ENCODE measurements at regions not wholly inside any gene's neighbourhood (a gene's known extent, or its start where the extent isn't known, plus 50 kb on each side); places are given as distances from the start of the nearest gene placed in this dataset.

DNA sequence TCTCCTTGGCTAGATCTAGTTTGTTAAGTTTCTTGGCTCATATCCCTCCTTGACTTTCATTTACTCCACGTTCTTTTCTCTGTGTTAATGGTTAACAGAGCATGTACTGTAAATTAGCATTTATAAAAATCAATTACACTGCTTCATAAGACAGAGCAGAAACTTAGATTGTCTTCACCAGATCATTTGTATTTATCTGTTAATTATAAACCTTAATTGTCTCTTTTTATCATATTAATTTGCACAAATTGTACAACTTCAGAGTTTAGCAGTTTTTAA lies 221.2 kb upstream of the EGLN3 start:
- Histone ChIP-seq H3K9me3 (no peaks in the 10 kb centered on the region), H3K27ac (no peak overlapping the region), H3K4me2 (no peak overlapping the region), H3K4me3 (no peak overlapping the region), H3K4me1 (no peaks in the 10 kb centered on the region)
- CTCF ChIA-PET, result interaction anchor here (1.3 kb wide), 1 partner anchor 23 kb away, joined by 3 read pairs; no protein-coding TSS in a partner anchor
- ATAC-seq (no peak), DNase-seq (ENCODE audit: low read depth in 1 of 2, low spot score in 1 of 2) (no peak), FAIRE-seq (no peak)
- TF ChIP-seq FOSL2 (IDR thresholded peaks at IDR 0.05), result no peak
- no peak for TF ChIP-seq FOSL2 (CRISPR knock-in tag; IDR thresholded peaks at IDR 0.05)
- TF ChIP-seq ZC3H11A (IDR thresholded peaks at IDR 0.05), result no peak
- no peak for TF ChIP-seq EP300 (IDR thresholded peaks at IDR 0.05)
- TF ChIP-seq GATA3 (IDR thresholded peaks at IDR 0.05; ENCODE audit: borderline replicate concordance), result no peak
- TF ChIP-seq FOXS1 (CRISPR knock-in tag; IDR thresholded peaks at IDR 0.05), result no peak
- TF ChIP-seq EHF (CRISPR knock-in tag; IDR thresholded peaks at IDR 0.05), result no peak
- TF ChIP-seq, protein P1, sequence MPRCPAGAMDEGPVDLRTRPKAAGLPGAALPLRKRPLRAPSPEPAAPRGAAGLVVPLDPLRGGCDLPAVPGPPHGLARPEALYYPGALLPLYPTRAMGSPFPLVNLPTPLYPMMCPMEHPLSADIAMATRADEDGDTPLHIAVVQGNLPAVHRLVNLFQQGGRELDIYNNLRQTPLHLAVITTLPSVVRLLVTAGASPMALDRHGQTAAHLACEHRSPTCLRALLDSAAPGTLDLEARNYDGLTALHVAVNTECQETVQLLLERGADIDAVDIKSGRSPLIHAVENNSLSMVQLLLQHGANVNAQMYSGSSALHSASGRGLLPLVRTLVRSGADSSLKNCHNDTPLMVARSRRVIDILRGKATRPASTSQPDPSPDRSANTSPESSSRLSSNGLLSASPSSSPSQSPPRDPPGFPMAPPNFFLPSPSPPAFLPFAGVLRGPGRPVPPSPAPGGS (IDR thresholded peaks at IDR 0.05), result no peak
- TF ChIP-seq HOXB13 (CRISPR knock-in tag; IDR thresholded peaks at IDR 0.05; ENCODE audit: low read depth), result no peak
- TF ChIP-seq BHLHE40 (IDR thresholded peaks at IDR 0.05; ENCODE audit: low read depth, low read length), result no peak
- TF ChIP-seq RARB (CRISPR knock-in tag; IDR thresholded peaks at IDR 0.05), result no peak
- no peak for TF ChIP-seq POLR2A (IDR thresholded peaks at IDR 0.05; ENCODE audit: low read length)
- TF ChIP-seq, protein P2, sequence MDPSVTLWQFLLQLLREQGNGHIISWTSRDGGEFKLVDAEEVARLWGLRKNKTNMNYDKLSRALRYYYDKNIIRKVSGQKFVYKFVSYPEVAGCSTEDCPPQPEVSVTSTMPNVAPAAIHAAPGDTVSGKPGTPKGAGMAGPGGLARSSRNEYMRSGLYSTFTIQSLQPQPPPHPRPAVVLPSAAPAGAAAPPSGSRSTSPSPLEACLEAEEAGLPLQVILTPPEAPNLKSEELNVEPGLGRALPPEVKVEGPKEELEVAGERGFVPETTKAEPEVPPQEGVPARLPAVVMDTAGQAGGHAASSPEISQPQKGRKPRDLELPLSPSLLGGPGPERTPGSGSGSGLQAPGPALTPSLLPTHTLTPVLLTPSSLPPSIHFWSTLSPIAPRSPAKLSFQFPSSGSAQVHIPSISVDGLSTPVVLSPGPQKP (IDR thresholded peaks at IDR 0.05; ENCODE audit: low read depth, low read length), result no peak
- TF ChIP-seq RNF2 (IDR thresholded peaks at IDR 0.05; ENCODE audit: borderline replicate concordance, low read depth), result no peak
- no peak for TF ChIP-seq NPAS2 (CRISPR knock-in tag; IDR thresholded peaks at IDR 0.05; ENCODE audit: borderline replicate concordance)
- no peak for TF ChIP-seq JUN (IDR thresholded peaks at IDR 0.05)
- no peak for TF ChIP-seq CHD2 (IDR thresholded peaks at IDR 0.05; ENCODE audit: low read length, partially characterized antibody)
- no peak for TF ChIP-seq NR3C1 (IDR thresholded peaks at IDR 0.05)
- TF ChIP-seq CBX8 (IDR thresholded peaks at IDR 0.05), result no peak
- TF ChIP-seq HOXB5 (CRISPR knock-in tag; IDR thresholded peaks at IDR 0.05), result no peak
- WGBS (ENCODE audit: missing lambda C conversion rate), result 16% methylated on average over 1 of the region's 1 CpG
- POLR2A ChIA-PET, result no interaction called here

DNA sequence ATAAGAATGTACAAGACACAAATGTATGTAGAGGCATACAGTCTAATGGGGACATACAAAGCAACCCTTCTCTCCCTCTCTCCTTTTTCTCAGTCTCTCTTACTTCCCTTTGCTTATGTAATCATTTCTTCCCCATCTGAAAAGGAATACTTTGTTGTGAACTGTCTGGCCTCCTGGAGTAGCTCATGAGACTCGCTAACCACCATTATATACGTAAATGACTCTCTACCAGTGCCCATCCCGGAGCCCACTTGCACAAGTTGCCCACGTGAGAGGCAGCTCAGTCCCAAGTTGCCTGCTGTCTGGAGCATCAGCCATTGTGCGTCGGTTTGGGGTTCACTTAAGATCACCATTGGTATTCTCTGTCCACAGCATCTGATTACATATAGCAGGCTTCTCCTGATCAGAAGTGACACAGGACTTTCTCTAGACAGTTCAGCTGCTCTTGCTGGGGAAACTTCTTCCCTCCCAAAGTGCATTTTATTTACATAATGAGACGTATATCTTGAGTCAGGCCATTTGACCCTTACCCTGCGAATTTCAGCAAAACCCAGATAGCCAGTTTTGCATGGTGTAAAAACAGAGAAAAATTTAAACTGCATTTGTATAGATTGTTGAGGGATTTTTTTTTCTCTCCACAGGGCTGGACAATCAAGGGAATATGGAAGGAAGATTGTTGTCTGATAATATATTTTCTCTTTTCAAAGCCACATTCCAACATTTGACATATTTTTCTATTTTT lies 220.7 kb upstream of the EGLN3 start:
- ChIA-PET CTCF (interaction anchor here (1.3 kb wide), 1 partner anchor 23 kb away, joined by 3 read pairs; no protein-coding TSS in a partner anchor), POLR2A (no interaction called here)
- no peaks in the 10 kb centered on the region for H3K4me1 ChIP-seq
- no peak overlapping the region for H3K4me2 ChIP-seq
- no peak overlapping the region for H3K4me3 ChIP-seq
- DNase-seq (ENCODE audit: low read depth in 1 of 2, low spot score in 1 of 2) (no peak), ATAC-seq (no peak), FAIRE-seq (no peak)
- H3K27ac ChIP-seq, result no peak overlapping the region
- TF ChIP-seq NR3C1 (IDR thresholded peaks at IDR 0.05) (no peak), EHF (CRISPR knock-in tag; IDR thresholded peaks at IDR 0.05) (no peak), NFE2L2 (conservative IDR thresholded peaks at IDR 0.05; ENCODE audit: low read length) (no peak), CBX8 (IDR thresholded peaks at IDR 0.05) (no peak), EP300 (IDR thresholded peaks at IDR 0.05) (no peak), ZNF302 (CRISPR knock-in tag; IDR thresholded peaks at IDR 0.05) (no peak)
- TF ChIP-seq, protein P1 (IDR thresholded peaks at IDR 0.05), result no peak
- H3K9me3 ChIP-seq, result no peaks in the 10 kb centered on the region
- 60% methylated on average over 8 of the region's 8 CpGs for WGBS (ENCODE audit: missing lambda C conversion rate)

DNA sequence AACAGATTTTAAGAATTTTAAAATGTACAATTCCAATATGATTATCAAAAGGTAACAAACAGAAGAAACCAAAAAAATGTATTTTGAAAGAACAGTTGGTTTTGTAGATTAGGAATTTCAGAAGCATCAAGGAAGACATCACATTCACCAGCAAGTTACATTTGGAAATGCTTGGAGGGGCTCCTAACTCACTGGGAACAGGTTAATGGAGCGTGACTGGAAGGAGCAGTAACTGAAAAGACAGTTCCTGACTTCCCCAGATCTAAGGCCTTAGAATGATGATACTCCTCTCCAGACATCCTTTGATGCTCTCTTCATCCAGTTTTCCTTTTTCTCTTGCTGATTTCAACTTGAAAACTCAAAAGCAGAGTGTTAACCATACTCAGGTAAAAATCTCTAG lies 220.0 kb upstream of the EGLN3 start:
- no peak for DNase-seq (ENCODE audit: low read depth in 1 of 2, low spot score in 1 of 2)
- Histone ChIP-seq H3K27ac (no peak overlapping the region), H3K9me3 (no peaks in the 10 kb centered on the region), H3K4me1 (no peaks in the 10 kb centered on the region), H3K4me2 (no peak overlapping the region), H3K4me3 (no peak overlapping the region)
- ChIA-PET POLR2A (no interaction called here), CTCF (interaction anchor here (1.5 kb wide), 1 partner anchor 9 kb away, joined by 3 read pairs; no protein-coding TSS in a partner anchor)
- no peak for ATAC-seq
- no peak for FAIRE-seq
- WGBS (ENCODE audit: missing lambda C conversion rate), result 69% methylated on average over 1 of the region's 1 CpG
- no peak for TF ChIP-seq CHD4 (IDR thresholded peaks at IDR 0.05; ENCODE audit: borderline replicate concordance)
- TF ChIP-seq, protein P3, sequence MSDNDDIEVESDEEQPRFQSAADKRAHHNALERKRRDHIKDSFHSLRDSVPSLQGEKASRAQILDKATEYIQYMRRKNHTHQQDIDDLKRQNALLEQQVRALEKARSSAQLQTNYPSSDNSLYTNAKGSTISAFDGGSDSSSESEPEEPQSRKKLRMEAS (IDR thresholded peaks at IDR 0.05), result no peak
- no peak for TF ChIP-seq RARB (CRISPR knock-in tag; IDR thresholded peaks at IDR 0.05)
- TF ChIP-seq CBX2 (IDR thresholded peaks at IDR 0.05; ENCODE audit: borderline replicate concordance, low read depth), result no peak
- no peak for TF ChIP-seq MYC (IDR thresholded peaks at IDR 0.05; ENCODE audit: borderline replicate concordance, low read length)
- TF ChIP-seq, protein P4, sequence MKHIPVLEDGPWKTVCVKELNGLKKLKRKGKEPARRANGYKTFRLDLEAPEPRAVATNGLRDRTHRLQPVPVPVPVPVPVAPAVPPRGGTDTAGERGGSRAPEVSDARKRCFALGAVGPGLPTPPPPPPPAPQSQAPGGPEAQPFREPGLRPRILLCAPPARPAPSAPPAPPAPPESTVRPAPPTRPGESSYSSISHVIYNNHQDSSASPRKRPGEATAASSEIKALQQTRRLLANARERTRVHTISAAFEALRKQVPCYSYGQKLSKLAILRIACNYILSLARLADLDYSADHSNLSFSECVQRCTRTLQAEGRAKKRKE (CRISPR knock-in tag; IDR thresholded peaks at IDR 0.05; ENCODE audit: low read depth), result no peak
- TF ChIP-seq JUN (IDR thresholded peaks at IDR 0.05), result no peak
- TF ChIP-seq TFCP2L1 (CRISPR knock-in tag; IDR thresholded peaks at IDR 0.05), result no peak
- no peak for TF ChIP-seq ZSCAN20 (CRISPR knock-in tag; IDR thresholded peaks at IDR 0.05)
- TF ChIP-seq NFE2L2 (conservative IDR thresholded peaks at IDR 0.05; ENCODE audit: low read length), result no peak
- no peak for TF ChIP-seq MAFK (IDR thresholded peaks at IDR 0.05; ENCODE audit: partially characterized antibody)
- no peak for TF ChIP-seq KDM5A (IDR thresholded peaks at IDR 0.05)
- TF ChIP-seq ESRRA (IDR thresholded peaks at IDR 0.05; ENCODE audit: borderline replicate concordance, low read length), result no peak
- TF ChIP-seq GATA3 (IDR thresholded peaks at IDR 0.05; ENCODE audit: borderline replicate concordance), result no peak
- TF ChIP-seq BHLHE40 (IDR thresholded peaks at IDR 0.05; ENCODE audit: low read depth, low read length), result no peak
- no peak for TF ChIP-seq HOXA7 (CRISPR knock-in tag; IDR thresholded peaks at IDR 0.05)
